HG03139 (cell line): ENCODE measurements at regions not wholly inside any gene's neighbourhood (a gene's known extent, or its start where the extent isn't known, plus 50 kb on each side); places are given as distances from the start of the nearest gene placed in this dataset.
"Not testable (repeated sequence)": the region's sequence is repeated elsewhere in the genome, so short reads cannot be mapped to it uniquely, and the experiment has no call there.

Experiments
- ATAC-seq: cut with Tn5 transposase; IDR thresholded peaks from one replicate; pipeline ENCODE4 v1.9.1; 2021; ENCODE audit not compliant: unreplicated experiment

GRCh38 chr1:95518310-95518709 is 284.3 kb downstream of the RWDD3 start:
- ATAC-seq = no peak

- ATAC-seq = no peak
Measured at GRCh38 chr1:95520390-95520789, 286.4 kb downstream of the RWDD3 start.

GRCh38 chr1:95532335-95532734 is 298.3 kb downstream of the RWDD3 start:
- no peak for ATAC-seq

- no peak for ATAC-seq
Measured at GRCh38 chr1:95534985-95535384, 301.0 kb downstream of the RWDD3 start.

GRCh38 chr1:95535614-95536013 is 301.6 kb downstream of the RWDD3 start:
- no peak for ATAC-seq

GRCh38 chr1:95536501-95536900 is 302.5 kb downstream of the RWDD3 start:
- ATAC-seq = no peak

- ATAC-seq = no peak
Measured at GRCh38 chr1:95537176-95537575, 303.2 kb downstream of the RWDD3 start.

GRCh38 chr1:95538242-95538641 is 304.2 kb downstream of the RWDD3 start:
- not testable (repeated sequence) for ATAC-seq

GRCh38 chr1:95542936-95543335 is 308.9 kb downstream of the RWDD3 start:
- ATAC-seq = no peak

- ATAC-seq = no peak
Measured at GRCh38 chr1:95547005-95547404, 313.0 kb downstream of the RWDD3 start.

- ATAC-seq = no peak
Measured at GRCh38 chr1:95548211-95548610, 314.2 kb downstream of the RWDD3 start.

GRCh38 chr1:95551201-95551600 is 317.2 kb downstream of the RWDD3 start:
- no peak for ATAC-seq

GRCh38 chr1:95553595-95553994 is 319.6 kb downstream of the RWDD3 start:
- no peak for ATAC-seq

- no peak for ATAC-seq
Measured at GRCh38 chr1:95554408-95554807, 320.4 kb downstream of the RWDD3 start.

- ATAC-seq = no peak
Measured at GRCh38 chr1:95558791-95559190, 324.8 kb downstream of the RWDD3 start.

GRCh38 chr1:95561346-95561745 is 327.3 kb downstream of the RWDD3 start:
- no peak for ATAC-seq

GRCh38 chr1:95562230-95562629 is 328.2 kb downstream of the RWDD3 start:
- ATAC-seq = no peak

GRCh38 chr1:95572002-95572401 is 338.0 kb downstream of the RWDD3 start:
- ATAC-seq = no peak

- no peak for ATAC-seq
Measured at GRCh38 chr1:95572962-95573361, 339.0 kb downstream of the RWDD3 start.

- no peak for ATAC-seq
Measured at GRCh38 chr1:95575291-95575690, 341.3 kb downstream of the RWDD3 start.

- ATAC-seq = no peak
Measured at GRCh38 chr1:95578462-95578861, 344.5 kb downstream of the RWDD3 start.

- ATAC-seq = no peak
Measured at GRCh38 chr1:95582191-95582590, 348.2 kb downstream of the RWDD3 start.

GRCh38 chr1:95582746-95583145 is 348.7 kb downstream of the RWDD3 start:
- ATAC-seq = no peak

- no peak for ATAC-seq
Measured at GRCh38 chr1:95583661-95584210, 349.7 kb downstream of the RWDD3 start.
